SK-N-SH treated with all-trans-retinoic acid at 6 μM for 48 hours (cell line): ENCODE measurements at regions not wholly inside any gene's neighbourhood (a gene's known extent, or its start where the extent isn't known, plus 50 kb on each side); places are given as distances from the start of the nearest gene placed in this dataset.

Source experiments
- ARNTL ChIP-seq: fragments of 450-650 bp; formaldehyde crosslinking; IDR thresholded peaks from 2 replicates; pipeline ENCODE4 v1.5.0; 2020; ENCODE audit warnings: low read depth, mild to moderate bottlenecking, moderate library complexity, borderline replicate concordance
- CREB5 ChIP-seq: fragments of 250-450 bp; sonication (Bioruptor Pico); IDR thresholded peaks from 2 replicates; pipeline ENCODE4 v1.5.1; 2020; ENCODE audit warnings: low read depth, mild to moderate bottlenecking, moderate library complexity
- CSDC2 ChIP-seq: fragments of 250-450 bp; sonication (Bioruptor Pico); IDR thresholded peaks from 2 replicates; pipeline ENCODE4 v1.5.0; 2020; ENCODE audit warnings: mild to moderate bottlenecking, moderate library complexity
- OSR1 ChIP-seq: fragments of 250-450 bp; sonication (Bioruptor Pico); IDR thresholded peaks from 2 replicates; pipeline ENCODE4 v1.8.0; 2022; ENCODE audit warnings: moderate library complexity, mild to moderate bottlenecking, inconsistent platforms
- PATZ1 ChIP-seq: fragments of 250-450 bp; sonication (Bioruptor Pico); IDR thresholded peaks from 2 replicates; pipeline ENCODE4 v1.8.0; 2020; ENCODE audit warnings: mild to moderate bottlenecking, moderate library complexity, borderline replicate concordance
- PPARA ChIP-seq: fragments of 250-450 bp; sonication (Bioruptor Pico); IDR thresholded peaks from 2 replicates; pipeline ENCODE4 v1.5.0; 2020; ENCODE audit warnings: mild to moderate bottlenecking, borderline replicate concordance
- RARB ChIP-seq: fragments of 250-450 bp; sonication (Bioruptor Pico); IDR thresholded peaks from 2 replicates; pipeline ENCODE4 v1.8.0; 2021; ENCODE audit warnings: mild to moderate bottlenecking, moderate library complexity
- TOX ChIP-seq: fragments of 250-450 bp; sonication (Bioruptor Pico); IDR thresholded peaks from 2 replicates; pipeline ENCODE4 v1.8.0; 2021; ENCODE audit warnings: mild to moderate bottlenecking, moderate library complexity, borderline replicate concordance
- TSHZ2 ChIP-seq: fragments of 250-450 bp; sonication (Bioruptor Pico); IDR thresholded peaks from 2 replicates; pipeline ENCODE4 v1.5.0; 2020; ENCODE audit warnings: mild to moderate bottlenecking, moderate library complexity
- ZC3H10 ChIP-seq: fragments of 250-450 bp; sonication (Bioruptor Pico); IDR thresholded peaks from 2 replicates; pipeline ENCODE4 v1.5.1; 2021; ENCODE audit warnings: mild to moderate bottlenecking, moderate library complexity
- ZNF565 ChIP-seq: fragments of 450-650 bp; formaldehyde crosslinking; conservative IDR thresholded peaks from 2 replicates; pipeline ENCODE4 v1.5.0; 2020; ENCODE audit warnings: low read depth, mild to moderate bottlenecking, moderate library complexity
- ZNF70 ChIP-seq: fragments of 450-650 bp; formaldehyde crosslinking; IDR thresholded peaks from 2 replicates; pipeline ENCODE4 v1.5.0; 2020; ENCODE audit warnings: mild to moderate bottlenecking, moderate library complexity
- ZNF8 ChIP-seq: fragments of 450-650 bp; formaldehyde crosslinking; IDR thresholded peaks from 2 replicates; pipeline ENCODE4 v1.5.0; 2020; ENCODE audit warnings: mild to moderate bottlenecking, moderate library complexity

GRCh38 chr1:56423716-56424115 lies 155.6 kb downstream of the PLPP3 start:
- no peak for TF ChIP-seq OSR1
- no peak for TF ChIP-seq PATZ1
- no peak for TF ChIP-seq ARNTL (CRISPR knock-in tag)
- TF ChIP-seq ZNF565 (CRISPR knock-in tag), result no peak
- no peak for TF ChIP-seq PPARA (CRISPR knock-in tag)
- no peak for TF ChIP-seq CREB5
- TF ChIP-seq RARB (CRISPR knock-in tag), result no peak
- TF ChIP-seq TSHZ2 (CRISPR knock-in tag), result no peak
- no peak for TF ChIP-seq ZNF70 (CRISPR knock-in tag)
- no peak for TF ChIP-seq TOX (CRISPR knock-in tag)
- no peak for TF ChIP-seq ZNF8 (CRISPR knock-in tag)
- no peak for TF ChIP-seq ZC3H10 (CRISPR knock-in tag)
- TF ChIP-seq CSDC2 (CRISPR knock-in tag), result no peak
